ENCODE measurements at regions not wholly inside any gene's neighbourhood (a gene's known extent, or its start where the extent isn't known, plus 50 kb on each side); places are given as distances from the start of the nearest gene placed in this dataset.

DNA sequence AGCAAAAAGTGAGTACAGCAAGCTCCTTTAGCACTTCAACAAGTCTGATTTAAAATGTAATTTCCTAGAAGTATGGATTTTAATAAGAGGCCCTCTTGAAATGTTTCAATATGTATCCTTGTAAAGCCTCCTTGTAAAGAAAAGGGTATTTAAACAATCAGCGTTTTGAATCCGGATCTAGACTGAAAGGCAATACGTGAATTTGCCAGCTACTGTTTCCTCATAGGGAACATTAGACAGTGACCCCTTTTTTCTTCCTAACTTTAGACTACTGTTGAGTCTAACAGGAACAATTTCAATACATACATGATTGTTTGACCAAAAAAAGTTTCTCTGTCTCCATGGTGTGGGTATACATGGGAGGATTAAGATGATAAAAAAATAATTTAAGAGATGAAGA, 395.0 kb downstream of the TFAP2A start (continued):
- no peak for TF ChIP-seq ZBTB26 (CRISPR knock-in tag; IDR thresholded peaks at IDR 0.05; ENCODE audit: borderline replicate concordance)
- TF ChIP-seq, protein P1, sequence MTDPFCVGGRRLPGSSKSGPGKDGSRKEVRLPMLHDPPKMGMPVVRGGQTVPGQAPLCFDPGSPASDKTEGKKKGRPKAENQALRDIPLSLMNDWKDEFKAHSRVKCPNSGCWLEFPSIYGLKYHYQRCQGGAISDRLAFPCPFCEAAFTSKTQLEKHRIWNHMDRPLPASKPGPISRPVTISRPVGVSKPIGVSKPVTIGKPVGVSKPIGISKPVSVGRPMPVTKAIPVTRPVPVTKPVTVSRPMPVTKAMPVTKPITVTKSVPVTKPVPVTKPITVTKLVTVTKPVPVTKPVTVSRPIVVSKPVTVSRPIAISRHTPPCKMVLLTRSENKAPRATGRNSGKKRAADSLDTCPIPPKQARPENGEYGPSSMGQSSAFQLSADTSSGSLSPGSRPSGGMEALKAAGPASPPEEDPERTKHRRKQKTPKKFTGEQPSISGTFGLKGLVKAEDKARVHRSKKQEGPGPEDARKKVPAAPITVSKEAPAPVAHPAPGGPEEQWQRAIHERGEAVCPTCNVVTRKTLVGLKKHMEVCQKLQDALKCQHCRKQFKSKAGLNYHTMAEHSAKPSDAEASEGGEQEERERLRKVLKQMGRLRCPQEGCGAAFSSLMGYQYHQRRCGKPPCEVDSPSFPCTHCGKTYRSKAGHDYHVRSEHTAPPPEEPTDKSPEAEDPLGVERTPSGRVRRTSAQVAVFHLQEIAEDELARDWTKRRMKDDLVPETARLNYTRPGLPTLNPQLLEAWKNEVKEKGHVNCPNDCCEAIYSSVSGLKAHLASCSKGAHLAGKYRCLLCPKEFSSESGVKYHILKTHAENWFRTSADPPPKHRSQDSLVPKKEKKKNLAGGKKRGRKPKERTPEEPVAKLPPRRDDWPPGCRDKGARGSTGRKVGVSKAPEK (CRISPR knock-in tag; IDR thresholded peaks at IDR 0.05; ENCODE audit: borderline replicate concordance): no peak
- TF ChIP-seq ZNF557 (CRISPR knock-in tag; IDR thresholded peaks at IDR 0.05): no peak
- no peak for TF ChIP-seq NR2F6 (IDR thresholded peaks at IDR 0.05)
- TF ChIP-seq NR2F6 (CRISPR knock-in tag; IDR thresholded peaks at IDR 0.05): no peak
- no peak for TF ChIP-seq ZNF616 (CRISPR knock-in tag; IDR thresholded peaks at IDR 0.05; ENCODE audit: low read depth)
- TF ChIP-seq, protein P2, sequence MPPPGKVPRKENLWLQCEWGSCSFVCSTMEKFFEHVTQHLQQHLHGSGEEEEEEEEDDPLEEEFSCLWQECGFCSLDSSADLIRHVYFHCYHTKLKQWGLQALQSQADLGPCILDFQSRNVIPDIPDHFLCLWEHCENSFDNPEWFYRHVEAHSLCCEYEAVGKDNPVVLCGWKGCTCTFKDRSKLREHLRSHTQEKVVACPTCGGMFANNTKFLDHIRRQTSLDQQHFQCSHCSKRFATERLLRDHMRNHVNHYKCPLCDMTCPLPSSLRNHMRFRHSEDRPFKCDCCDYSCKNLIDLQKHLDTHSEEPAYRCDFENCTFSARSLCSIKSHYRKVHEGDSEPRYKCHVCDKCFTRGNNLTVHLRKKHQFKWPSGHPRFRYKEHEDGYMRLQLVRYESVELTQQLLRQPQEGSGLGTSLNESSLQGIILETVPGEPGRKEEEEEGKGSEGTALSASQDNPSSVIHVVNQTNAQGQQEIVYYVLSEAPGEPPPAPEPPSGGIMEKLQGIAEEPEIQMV (CRISPR knock-in tag; IDR thresholded peaks at IDR 0.05; ENCODE audit: low read depth): no peak
- TF ChIP-seq E2F1 (CRISPR knock-in tag; IDR thresholded peaks at IDR 0.05): no peak
- no peak for TF ChIP-seq ZMAT5 (CRISPR knock-in tag; IDR thresholded peaks at IDR 0.05; ENCODE audit: borderline replicate concordance, low read depth)
- TF ChIP-seq TBX2 (CRISPR knock-in tag; IDR thresholded peaks at IDR 0.05; ENCODE audit: borderline replicate concordance): no peak
- TF ChIP-seq NCOA2 (CRISPR knock-in tag; IDR thresholded peaks at IDR 0.05): no peak
- TF ChIP-seq ZEB1 (IDR thresholded peaks at IDR 0.05; ENCODE audit: insufficient replicate concordance, low read depth): no peak
- TF ChIP-seq SP5 (CRISPR knock-in tag; IDR thresholded peaks at IDR 0.05; ENCODE audit: borderline replicate concordance, low read depth): no peak
- no peak for TF ChIP-seq UBTF (CRISPR knock-in tag; IDR thresholded peaks at IDR 0.05)
- TF ChIP-seq ZNF704 (CRISPR knock-in tag; IDR thresholded peaks at IDR 0.05; ENCODE audit: borderline replicate concordance): no peak

Measured in HepG2 (cell line).